ENCODE measurements at regions not wholly inside any gene's neighbourhood (a gene's known extent, or its start where the extent isn't known, plus 50 kb on each side); places are given as distances from the start of the nearest gene placed in this dataset.

DNA sequence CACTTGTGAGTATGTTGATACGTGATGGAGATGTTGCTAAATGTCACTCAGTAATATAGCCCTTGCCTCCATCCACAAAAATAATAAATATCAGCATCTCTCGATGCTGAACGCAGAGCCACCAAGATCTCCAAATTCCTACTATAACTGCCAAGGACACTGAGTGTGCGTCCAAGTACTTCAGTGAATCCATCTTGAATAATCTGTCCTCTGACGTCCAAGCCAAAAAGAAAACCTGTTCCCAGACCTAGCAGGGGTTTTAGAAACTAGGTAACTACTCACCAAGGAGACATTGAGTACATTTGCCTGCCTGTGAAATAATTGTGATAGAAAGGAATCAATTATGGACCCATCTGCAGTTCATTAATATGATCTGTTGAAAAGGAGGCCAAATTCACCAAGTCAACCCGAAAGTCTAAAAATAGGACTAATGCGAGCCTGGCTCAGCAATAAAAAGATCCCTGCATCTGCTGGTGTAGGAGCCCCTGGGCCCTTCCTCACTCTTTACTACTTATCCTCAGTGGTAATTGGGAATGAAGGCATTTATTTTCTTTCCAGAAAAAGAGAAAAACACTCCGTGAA is 226.9 kb upstream of the IRF2BP2 start (continued):
- TF ChIP-seq, protein P1, sequence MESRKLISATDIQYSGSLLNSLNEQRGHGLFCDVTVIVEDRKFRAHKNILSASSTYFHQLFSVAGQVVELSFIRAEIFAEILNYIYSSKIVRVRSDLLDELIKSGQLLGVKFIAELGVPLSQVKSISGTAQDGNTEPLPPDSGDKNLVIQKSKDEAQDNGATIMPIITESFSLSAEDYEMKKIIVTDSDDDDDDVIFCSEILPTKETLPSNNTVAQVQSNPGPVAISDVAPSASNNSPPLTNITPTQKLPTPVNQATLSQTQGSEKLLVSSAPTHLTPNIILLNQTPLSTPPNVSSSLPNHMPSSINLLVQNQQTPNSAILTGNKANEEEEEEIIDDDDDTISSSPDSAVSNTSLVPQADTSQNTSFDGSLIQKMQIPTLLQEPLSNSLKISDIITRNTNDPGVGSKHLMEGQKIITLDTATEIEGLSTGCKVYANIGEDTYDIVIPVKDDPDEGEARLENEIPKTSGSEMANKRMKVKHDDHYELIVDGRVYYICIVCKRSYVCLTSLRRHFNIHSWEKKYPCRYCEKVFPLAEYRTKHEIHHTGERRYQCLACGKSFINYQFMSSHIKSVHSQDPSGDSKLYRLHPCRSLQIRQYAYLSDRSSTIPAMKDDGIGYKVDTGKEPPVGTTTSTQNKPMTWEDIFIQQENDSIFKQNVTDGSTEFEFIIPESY (IDR thresholded peaks at IDR 0.05; ENCODE audit: borderline replicate concordance, low read depth): no peak
- TF ChIP-seq POLR2AphosphoS5 (IDR thresholded peaks at IDR 0.05; ENCODE audit: low read depth, low read length): no peak

DNA sequence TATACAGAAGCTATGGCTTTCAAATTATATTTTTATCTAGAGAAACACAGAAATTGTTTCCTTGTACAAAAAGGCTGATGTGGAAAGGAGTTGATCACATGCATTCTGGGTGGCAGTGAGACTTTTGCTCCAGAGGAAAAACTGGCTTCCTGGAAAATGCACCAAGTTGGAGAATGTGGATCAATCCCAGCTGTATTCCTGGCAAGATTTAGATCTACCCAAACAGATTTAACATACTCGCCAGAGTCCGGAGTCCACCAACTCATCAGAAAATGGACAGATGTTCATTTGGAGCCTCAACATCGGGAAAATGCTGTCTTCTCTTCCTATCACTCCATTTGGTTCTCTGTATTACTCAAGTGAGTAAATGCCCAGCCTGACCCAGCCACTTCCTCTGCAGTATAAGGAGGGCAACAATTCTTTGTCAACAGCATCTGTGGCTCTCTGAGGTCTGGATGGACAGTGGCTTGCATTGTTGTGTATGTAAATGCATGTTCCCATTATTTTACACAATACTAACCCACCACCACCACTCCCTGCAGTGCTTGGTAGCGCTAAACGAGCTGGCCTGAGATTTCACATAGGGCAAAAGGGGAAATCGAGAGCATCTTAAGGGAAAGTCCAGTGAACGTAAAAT is 226.2 kb upstream of the IRF2BP2 start:
- 90% methylated on average over 7 of the region's 7 CpGs for WGBS (ENCODE audit: low lambda C conversion rate)
- Histone ChIP-seq H2AFZ (ENCODE audit: low read depth) (no peak overlapping the region), H4K20me1 (ENCODE audit: insufficient read depth) (no peaks in the 10 kb centered on the region), H3K4me2 (no peak overlapping the region), H3K27ac (ENCODE audit: low read depth in 2 of 2, low read length in 1 of 2) (no peak overlapping the region), H3K9me2 (no peaks in the 10 kb centered on the region), H3K9ac (no peak overlapping the region), H3K27me3 (ENCODE audit: insufficient read depth) (no peaks in the 10 kb centered on the region), H3K4me1 (ENCODE audit: control insufficient read depth in 1 of 2, insufficient read depth in 2 of 2, low read depth in 1 of 2, low read length in 1 of 2) (peaks cover 0 to under 1% of the 10 kb centered on the region in 2 experiments; a peak in 2 of 4 replicates), H3F3A (replicated peaks; ENCODE audit: insufficient read depth) (no peaks in the 10 kb centered on the region), H3K9me3 (no peaks in the 10 kb centered on the region), H3K36me3 (replicated peaks in 1 of 2; ENCODE audit: control insufficient read depth in 1 of 2, insufficient read depth in 2 of 2, low read length in 1 of 2) (no peaks in the 10 kb centered on the region), H3K79me2 (ENCODE audit: insufficient read depth) (no peaks in the 10 kb centered on the region), H3K4me3 (ENCODE audit: low read depth in 2 of 2, low read length in 1 of 2) (no peak overlapping the region)
- no peak for TF ChIP-seq GABPA (IDR thresholded peaks at IDR 0.05; ENCODE audit: low read depth)
- TF ChIP-seq, protein P1 (IDR thresholded peaks at IDR 0.05; ENCODE audit: borderline replicate concordance, low read depth): no peak
- CTCF ChIA-PET: no interaction called here
- no peak for DNase-seq
- POLR2A ChIA-PET: no interaction called here

DNA sequence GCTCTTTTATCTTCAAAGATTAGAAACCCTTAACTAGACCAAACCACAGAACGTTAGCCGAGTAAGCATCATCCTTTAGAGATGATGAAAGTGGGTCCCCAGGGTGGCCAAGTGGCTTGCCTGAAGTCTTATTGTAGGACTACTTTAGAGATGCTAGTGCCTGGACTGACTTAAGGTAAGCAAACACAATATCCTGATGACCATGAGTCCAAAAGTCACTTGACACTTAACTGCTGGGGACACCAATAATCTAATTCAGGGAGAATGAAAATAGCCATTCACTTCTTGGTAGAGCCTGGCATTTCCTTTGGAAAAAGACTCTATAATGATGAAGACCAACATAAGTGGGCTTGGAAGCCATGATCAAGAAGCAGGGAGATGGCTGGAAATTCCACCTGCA is 225.3 kb upstream of the IRF2BP2 start:
- WGBS (ENCODE audit: low lambda C conversion rate): 72% methylated on average over 2 of the region's 2 CpGs
- Histone ChIP-seq H3K27ac (ENCODE audit: low read depth in 2 of 2, low read length in 1 of 2) (no peak overlapping the region), H3F3A (replicated peaks; ENCODE audit: insufficient read depth) (no peaks in the 10 kb centered on the region), H2AFZ (ENCODE audit: low read depth) (no peak overlapping the region), H3K9ac (no peak overlapping the region), H3K4me2 (no peak overlapping the region), H3K4me1 (ENCODE audit: control insufficient read depth in 1 of 2, insufficient read depth in 2 of 2, low read depth in 1 of 2, low read length in 1 of 2) (no peaks in the 10 kb centered on the region; a peak in 1 of 4 replicates), H3K9me3 (no peaks in the 10 kb centered on the region), H4K20me1 (ENCODE audit: insufficient read depth) (no peaks in the 10 kb centered on the region), H3K79me2 (ENCODE audit: insufficient read depth) (no peaks in the 10 kb centered on the region), H3K27me3 (ENCODE audit: insufficient read depth) (no peaks in the 10 kb centered on the region), H3K36me3 (replicated peaks in 1 of 2; ENCODE audit: control insufficient read depth in 1 of 2, insufficient read depth in 2 of 2, low read length in 1 of 2) (no peaks in the 10 kb centered on the region), H3K9me2 (no peaks in the 10 kb centered on the region), H3K4me3 (ENCODE audit: low read depth in 2 of 2, low read length in 1 of 2) (no peak overlapping the region)
- POLR2A ChIA-PET: no interaction called here
- DNase-seq: no peak
- CTCF ChIA-PET: no interaction called here
- TF ChIP-seq FOXJ3 (CRISPR knock-in tag; IDR thresholded peaks at IDR 0.05) (no peak), TAF1 (IDR thresholded peaks at IDR 0.05; ENCODE audit: borderline replicate concordance, low read depth, low read length) (no peak), SIN3A (IDR thresholded peaks at IDR 0.05; ENCODE audit: borderline replicate concordance, low read depth, low read length) (no peak), RFX5 (IDR thresholded peaks at IDR 0.05; ENCODE audit: low read length) (no peak), EP300 (IDR thresholded peaks at IDR 0.05; ENCODE audit: borderline replicate concordance in 1 of 2, low read depth in 1 of 2, low read length in 1 of 2) (no peak), MEF2A (IDR thresholded peaks at IDR 0.05; ENCODE audit: borderline replicate concordance, low read depth) (no peak), RAD21 (IDR thresholded peaks at IDR 0.05; ENCODE audit: low read length) (no peak), POLR2AphosphoS5 (IDR thresholded peaks at IDR 0.05; ENCODE audit: low read depth, low read length) (no peak), RXRA (IDR thresholded peaks at IDR 0.05; ENCODE audit: borderline replicate concordance, low read depth) (no peak), RCOR1 (IDR thresholded peaks at IDR 0.05; ENCODE audit: low read length) (no peak)
- TF ChIP-seq, protein P2, sequence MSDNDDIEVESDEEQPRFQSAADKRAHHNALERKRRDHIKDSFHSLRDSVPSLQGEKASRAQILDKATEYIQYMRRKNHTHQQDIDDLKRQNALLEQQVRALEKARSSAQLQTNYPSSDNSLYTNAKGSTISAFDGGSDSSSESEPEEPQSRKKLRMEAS (IDR thresholded peaks at IDR 0.05; ENCODE audit: low read depth): no peak
- TF ChIP-seq, protein P3, sequence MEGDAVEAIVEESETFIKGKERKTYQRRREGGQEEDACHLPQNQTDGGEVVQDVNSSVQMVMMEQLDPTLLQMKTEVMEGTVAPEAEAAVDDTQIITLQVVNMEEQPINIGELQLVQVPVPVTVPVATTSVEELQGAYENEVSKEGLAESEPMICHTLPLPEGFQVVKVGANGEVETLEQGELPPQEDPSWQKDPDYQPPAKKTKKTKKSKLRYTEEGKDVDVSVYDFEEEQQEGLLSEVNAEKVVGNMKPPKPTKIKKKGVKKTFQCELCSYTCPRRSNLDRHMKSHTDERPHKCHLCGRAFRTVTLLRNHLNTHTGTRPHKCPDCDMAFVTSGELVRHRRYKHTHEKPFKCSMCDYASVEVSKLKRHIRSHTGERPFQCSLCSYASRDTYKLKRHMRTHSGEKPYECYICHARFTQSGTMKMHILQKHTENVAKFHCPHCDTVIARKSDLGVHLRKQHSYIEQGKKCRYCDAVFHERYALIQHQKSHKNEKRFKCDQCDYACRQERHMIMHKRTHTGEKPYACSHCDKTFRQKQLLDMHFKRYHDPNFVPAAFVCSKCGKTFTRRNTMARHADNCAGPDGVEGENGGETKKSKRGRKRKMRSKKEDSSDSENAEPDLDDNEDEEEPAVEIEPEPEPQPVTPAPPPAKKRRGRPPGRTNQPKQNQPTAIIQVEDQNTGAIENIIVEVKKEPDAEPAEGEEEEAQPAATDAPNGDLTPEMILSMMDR (IDR thresholded peaks at IDR 0.05): no peak
- TF ChIP-seq, protein P4, sequence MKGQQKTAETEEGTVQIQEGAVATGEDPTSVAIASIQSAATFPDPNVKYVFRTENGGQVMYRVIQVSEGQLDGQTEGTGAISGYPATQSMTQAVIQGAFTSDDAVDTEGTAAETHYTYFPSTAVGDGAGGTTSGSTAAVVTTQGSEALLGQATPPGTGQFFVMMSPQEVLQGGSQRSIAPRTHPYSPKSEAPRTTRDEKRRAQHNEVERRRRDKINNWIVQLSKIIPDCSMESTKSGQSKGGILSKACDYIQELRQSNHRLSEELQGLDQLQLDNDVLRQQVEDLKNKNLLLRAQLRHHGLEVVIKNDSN (IDR thresholded peaks at IDR 0.05; ENCODE audit: borderline replicate concordance, low read depth): no peak

All from SK-N-SH (cell line).